GM13977 (cell line): ENCODE measurements at regions not wholly inside any gene's neighbourhood (a gene's known extent, or its start where the extent isn't known, plus 50 kb on each side); places are given as distances from the start of the nearest gene placed in this dataset.

Experiments used
- DNase-seq: peaks from one replicate; pipeline ENCODE4 v3.0.0; 2012; ENCODE audit warnings: low spot score
- CTCF ChIP-seq: IDR thresholded peaks from 2 replicates; pipeline ENCODE4 v1.5.1; 2012; ENCODE audit warnings: mild to moderate bottlenecking, control low read depth; ENCODE audit not compliant: insufficient read depth; ENCODE audit errors: extremely low read depth, missing control alignments
- in situ Hi-C: fragments of 300-500 bp; cut with MboI; formaldehyde crosslinking; loops from one replicate; pipeline ENCODE4 v1.12.0; 2022; ENCODE audit warnings: low sequenced_read_pairs, low pct_unique_long_range_greater_than_20kb, mixed read lengths, inconsistent platforms; ENCODE audit not compliant: unreplicated experiment

- no peak for TF ChIP-seq CTCF
- no peak for DNase-seq
- in situ Hi-C loops: no loop called here
Observed at GRCh38 chr4:138553001-138553845, 311.1 kb upstream of the SLC7A11 start.

- in situ Hi-C loops: no loop called here
- no peak for TF ChIP-seq CTCF
- DNase-seq: no peak
Observed at GRCh38 chr4:138542191-138542776, 300.1 kb upstream of the SLC7A11 start.

- no peak for DNase-seq
- in situ Hi-C loops: no loop called here
- no peak for TF ChIP-seq CTCF
Observed at GRCh38 chr4:138540056-138540800, 298.1 kb upstream of the SLC7A11 start.

GRCh38 chr4:138538743-138539142 is 296.6 kb upstream of the SLC7A11 start:
- no peak for DNase-seq
- in situ Hi-C loops: no loop called here
- no peak for TF ChIP-seq CTCF

GRCh38 chr4:138537731-138538490 is 295.8 kb upstream of the SLC7A11 start:
- in situ Hi-C loops: no loop called here
- DNase-seq: no peak
- TF ChIP-seq CTCF: no peak

- TF ChIP-seq CTCF: no peak
- no peak for DNase-seq
- in situ Hi-C loops: no loop called here
Observed at GRCh38 chr4:138535316-138535715, 293.2 kb upstream of the SLC7A11 start.
